DOHH2 (cell line): ENCODE measurements at regions not wholly inside any gene's neighbourhood (a gene's known extent, or its start where the extent isn't known, plus 50 kb on each side); places are given as distances from the start of the nearest gene placed in this dataset.

ENCODE experiments used
- EZH2phosphoT487 ChIP-seq: fragments of 200-600 bp; sonication (generic); IDR thresholded peaks from 2 replicates; pipeline ENCODE4 v1.6.1; 2017; ENCODE audit warnings: borderline replicate concordance, mild to moderate bottlenecking, antibody characterized with exemption, low read length, moderate library complexity, mixed read lengths
- TF ChIP-seq, protein P1 (sequence below): fragments of 200-600 bp; sonication (generic); IDR thresholded peaks from one replicate; pipeline ENCODE4 v1.5.1; 2014; ENCODE audit warnings: antibody characterized with exemption, mild to moderate bottlenecking, low read depth, low read length; ENCODE audit not compliant: poor library complexity, severe bottlenecking

DNA sequence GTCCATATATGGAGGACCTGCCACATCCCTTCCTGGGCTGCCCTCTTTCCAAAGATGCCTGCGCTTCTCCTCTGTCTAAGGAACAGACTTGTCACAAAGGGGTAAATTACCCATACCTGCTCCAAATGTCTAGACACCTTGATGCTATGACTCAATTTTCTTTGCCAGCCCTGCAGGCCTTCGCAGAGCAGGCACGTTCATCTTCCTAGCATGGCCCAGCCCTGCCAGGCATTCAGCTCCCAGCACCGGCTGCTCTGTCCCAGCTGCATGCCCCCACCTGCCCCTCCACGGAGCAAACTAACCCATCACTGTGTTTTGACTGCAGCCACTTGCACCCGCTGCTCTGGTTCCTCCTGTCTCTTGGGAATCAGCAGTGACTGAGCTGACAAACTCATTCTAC lies 526.1 kb downstream of the MIAT start:
- no peak for TF ChIP-seq EZH2phosphoT487
- TF ChIP-seq, protein P1, sequence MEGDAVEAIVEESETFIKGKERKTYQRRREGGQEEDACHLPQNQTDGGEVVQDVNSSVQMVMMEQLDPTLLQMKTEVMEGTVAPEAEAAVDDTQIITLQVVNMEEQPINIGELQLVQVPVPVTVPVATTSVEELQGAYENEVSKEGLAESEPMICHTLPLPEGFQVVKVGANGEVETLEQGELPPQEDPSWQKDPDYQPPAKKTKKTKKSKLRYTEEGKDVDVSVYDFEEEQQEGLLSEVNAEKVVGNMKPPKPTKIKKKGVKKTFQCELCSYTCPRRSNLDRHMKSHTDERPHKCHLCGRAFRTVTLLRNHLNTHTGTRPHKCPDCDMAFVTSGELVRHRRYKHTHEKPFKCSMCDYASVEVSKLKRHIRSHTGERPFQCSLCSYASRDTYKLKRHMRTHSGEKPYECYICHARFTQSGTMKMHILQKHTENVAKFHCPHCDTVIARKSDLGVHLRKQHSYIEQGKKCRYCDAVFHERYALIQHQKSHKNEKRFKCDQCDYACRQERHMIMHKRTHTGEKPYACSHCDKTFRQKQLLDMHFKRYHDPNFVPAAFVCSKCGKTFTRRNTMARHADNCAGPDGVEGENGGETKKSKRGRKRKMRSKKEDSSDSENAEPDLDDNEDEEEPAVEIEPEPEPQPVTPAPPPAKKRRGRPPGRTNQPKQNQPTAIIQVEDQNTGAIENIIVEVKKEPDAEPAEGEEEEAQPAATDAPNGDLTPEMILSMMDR, result no peak
